ENCODE measurements at regions not wholly inside any gene's neighbourhood (a gene's known extent, or its start where the extent isn't known, plus 50 kb on each side); places are given as distances from the start of the nearest gene placed in this dataset.

DNA sequence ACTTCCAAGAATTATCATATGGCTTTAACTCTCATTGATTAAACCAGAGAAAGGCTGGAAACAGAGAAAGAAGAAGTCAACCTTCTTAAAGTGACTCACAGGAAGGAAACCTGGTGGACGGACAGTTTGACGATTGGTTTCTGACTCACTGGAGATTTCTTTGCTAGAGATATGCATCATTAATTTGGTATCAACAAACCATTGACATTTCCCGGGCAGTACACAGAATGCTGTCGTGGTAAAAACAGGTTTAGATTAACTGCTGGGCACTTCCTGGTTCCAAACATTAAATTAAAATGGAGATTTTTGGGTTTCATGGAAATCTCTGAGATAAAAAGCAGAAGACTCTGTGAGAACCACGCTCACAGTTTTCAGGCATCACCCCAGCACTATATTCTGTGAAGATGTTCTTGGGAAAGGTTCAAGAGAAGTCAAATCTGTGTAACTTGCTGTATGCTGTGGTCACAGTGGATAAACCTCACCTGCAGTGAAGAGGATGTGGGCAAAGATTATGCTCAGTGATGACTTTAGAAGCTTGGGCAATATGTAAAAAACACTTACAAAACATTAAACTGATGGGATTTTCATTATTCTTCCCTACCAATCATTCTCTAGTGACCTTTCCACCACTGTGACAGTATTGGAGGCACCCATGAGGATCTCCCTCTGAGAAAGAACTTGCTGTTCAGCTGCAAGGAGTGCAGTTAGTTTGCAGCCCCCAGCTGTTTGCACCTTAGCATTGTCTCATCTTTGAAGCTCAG lies 61.1 kb upstream of the CD44 start:
- TF ChIP-seq, protein P1, sequence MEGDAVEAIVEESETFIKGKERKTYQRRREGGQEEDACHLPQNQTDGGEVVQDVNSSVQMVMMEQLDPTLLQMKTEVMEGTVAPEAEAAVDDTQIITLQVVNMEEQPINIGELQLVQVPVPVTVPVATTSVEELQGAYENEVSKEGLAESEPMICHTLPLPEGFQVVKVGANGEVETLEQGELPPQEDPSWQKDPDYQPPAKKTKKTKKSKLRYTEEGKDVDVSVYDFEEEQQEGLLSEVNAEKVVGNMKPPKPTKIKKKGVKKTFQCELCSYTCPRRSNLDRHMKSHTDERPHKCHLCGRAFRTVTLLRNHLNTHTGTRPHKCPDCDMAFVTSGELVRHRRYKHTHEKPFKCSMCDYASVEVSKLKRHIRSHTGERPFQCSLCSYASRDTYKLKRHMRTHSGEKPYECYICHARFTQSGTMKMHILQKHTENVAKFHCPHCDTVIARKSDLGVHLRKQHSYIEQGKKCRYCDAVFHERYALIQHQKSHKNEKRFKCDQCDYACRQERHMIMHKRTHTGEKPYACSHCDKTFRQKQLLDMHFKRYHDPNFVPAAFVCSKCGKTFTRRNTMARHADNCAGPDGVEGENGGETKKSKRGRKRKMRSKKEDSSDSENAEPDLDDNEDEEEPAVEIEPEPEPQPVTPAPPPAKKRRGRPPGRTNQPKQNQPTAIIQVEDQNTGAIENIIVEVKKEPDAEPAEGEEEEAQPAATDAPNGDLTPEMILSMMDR (IDR thresholded peaks at IDR 0.05) = no peak
- TF ChIP-seq POLR2AphosphoS5 (IDR thresholded peaks at IDR 0.05) = no peak

All from stomach (tissue), 4 donors.